Heart left ventricle (tissue), 13 donors: ENCODE measurements at regions not wholly inside any gene's neighbourhood (a gene's known extent, or its start where the extent isn't known, plus 50 kb on each side); places are given as distances from the start of the nearest gene placed in this dataset.

ENCODE experiments used
- CTCF ChIP-seq, 12 donors: fragments of 200-600 bp; sonication (generic) in 4 of 12; IDR thresholded peaks; one replicate each; pipeline versions ENCODE4 v1.5.0 to v1.8.0; 2018 to 2022; ENCODE audit warnings: antibody characterized with exemption in 12 of 12, mild to moderate bottlenecking in 5 of 12
- POLR2A ChIP-seq, 2 donors: fragments of 450-650 bp; IDR thresholded peaks; one replicate each; pipeline ENCODE4 v1.6.1; 2017; ENCODE audit warnings: antibody characterized with exemption in 2 of 2, mild to moderate bottlenecking in 2 of 2, moderate library complexity in 2 of 2
- donor health status: ischemic (EF 13 %, LVEDD 7.1; RV severe dilation, severe dysfunction).
- donor health status: DM: no; HTN: yes; CAD: no.
- donor health status: DM: no; HTN: no; CAD: no.
- donor health status: ischemic (EF 25% LVEDD 6.9; RV normal size, moderate dysfunction).
- donor health status: ischemic (EF 25% LVEDD 5.7; RV mildly dilated, moderate dysfunction).
- donor health status: ischemic (EF 35%, LVEDD 5.7; RV mildly dilated, moderate dysfunction).
- donor health status: nonischemic (EF 11% LVEDD 7.7; RV severe dilation, severe dysfunction).
- donor health status: DM: yes; HTN: yes; CAD: no.
- donor health status: PGD.
- donor health status: ischemic (EF 29% LVEDD 5.4; RV normal size, mild dysfunction).
- donor health status: nonischemic (EF 23%, LVEDD 6.1; RV moderate dilation, normal function).

GRCh38 chr6:114556846-114557488 is 214.1 kb upstream of the HS3ST5 start:
- TF ChIP-seq CTCF (IDR thresholded peaks at IDR 0.05) (no peak), POLR2A (IDR thresholded peaks at IDR 0.05) (no peak)
